Activated naive CD8-positive, alpha-beta T cell treated with anti-CD3 and anti-CD28 coated beads, Interleukin-2, amount 50 U/mL, for 16 hours (primary cell): ENCODE measurements at regions not wholly inside any gene's neighbourhood (a gene's known extent, or its start where the extent isn't known, plus 50 kb on each side); places are given as distances from the start of the nearest gene placed in this dataset.
A peak's percentile ranks its signal among the peaks of the same experiment; 100 is the strongest.
"Not testable (repeated sequence)": the region's sequence is repeated elsewhere in the genome, so short reads cannot be mapped to it uniquely, and the experiment has no call there.

Experiments
- DNase-seq: peaks from one replicate; pipeline ENCODE4 v3.0.0-alpha.2; 2020; ENCODE audit warnings: low read depth, low spot score

- not testable (repeated sequence) for DNase-seq
These were observed 142.2 kb upstream of the ZNF722 start for GRCh38 chr7:63856466-63856865.

- no peak for DNase-seq
These were observed 131.5 kb upstream of the ZNF722 start for GRCh38 chr7:63867127-63867526.

- not testable (repeated sequence) for DNase-seq
These were observed 124.4 kb upstream of the ZNF722 start for GRCh38 chr7:63874242-63874641.

GRCh38 chr7:63876707-63877322, 121.8 kb upstream of the ZNF722 start:
- no peak for DNase-seq

GRCh38 chr7:63887031-63887430, 111.6 kb upstream of the ZNF722 start:
- DNase-seq: no peak

- DNase-seq: peak; percentile 74
These were observed 98.8 kb upstream of the ZNF722 start for GRCh38 chr7:63899691-63900393.

GRCh38 chr7:63900394-63901203, 98.0 kb upstream of the ZNF722 start:
- peak; percentile 90 for DNase-seq

GRCh38 chr7:63901204-63901506, 97.5 kb upstream of the ZNF722 start:
- not testable (repeated sequence) for DNase-seq

GRCh38 chr7:63918986-63919385, 79.7 kb upstream of the ZNF722 start:
- DNase-seq: no peak

- DNase-seq: no peak
These were observed 73.4 kb upstream of the ZNF722 start for GRCh38 chr7:63925262-63925625.

GRCh38 chr7:63925626-63926460, 72.8 kb upstream of the ZNF722 start:
- peak; percentile 82 for DNase-seq

GRCh38 chr7:63927261-63927660, 71.4 kb upstream of the ZNF722 start:
- no peak for DNase-seq

GRCh38 chr7:63931057-63931600, 67.5 kb upstream of the ZNF722 start:
- no peak for DNase-seq

GRCh38 chr7:63931985-63932577, 66.6 kb upstream of the ZNF722 start:
- no peak for DNase-seq
